ENCODE measurements at regions not wholly inside any gene's neighbourhood (a gene's known extent, or its start where the extent isn't known, plus 50 kb on each side); places are given as distances from the start of the nearest gene placed in this dataset.

DNA sequence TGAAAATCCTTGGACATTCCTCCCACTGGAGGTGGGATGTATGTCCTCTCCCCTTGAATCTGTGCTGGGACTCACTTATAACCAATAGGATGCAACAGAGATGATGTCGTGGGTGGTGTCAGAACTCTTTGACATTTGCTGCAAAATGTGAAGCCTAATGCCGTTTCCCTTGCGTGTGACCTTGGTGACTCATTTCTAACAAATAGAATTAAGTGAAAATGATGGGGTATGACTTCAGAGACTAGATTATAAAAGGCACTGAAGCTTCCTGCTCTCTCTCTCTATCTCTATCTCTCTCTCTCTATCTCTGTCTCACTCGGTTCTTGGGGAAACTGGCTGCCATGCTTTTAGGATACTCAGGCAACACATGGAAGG lies 126.1 kb upstream of the STC2 start:
- 92% methylated on average over 4 of the region's 4 CpGs for WGBS
- H3K4me1 ChIP-seq (ENCODE audit: control insufficient read depth in 2 of 2, insufficient read depth in 2 of 2, low read length in 2 of 2): no peaks in the 10 kb centered on the region
- no peak overlapping the region for H3K27ac ChIP-seq (ENCODE audit: low read depth in 1 of 2, low read length in 1 of 2)

DNA sequence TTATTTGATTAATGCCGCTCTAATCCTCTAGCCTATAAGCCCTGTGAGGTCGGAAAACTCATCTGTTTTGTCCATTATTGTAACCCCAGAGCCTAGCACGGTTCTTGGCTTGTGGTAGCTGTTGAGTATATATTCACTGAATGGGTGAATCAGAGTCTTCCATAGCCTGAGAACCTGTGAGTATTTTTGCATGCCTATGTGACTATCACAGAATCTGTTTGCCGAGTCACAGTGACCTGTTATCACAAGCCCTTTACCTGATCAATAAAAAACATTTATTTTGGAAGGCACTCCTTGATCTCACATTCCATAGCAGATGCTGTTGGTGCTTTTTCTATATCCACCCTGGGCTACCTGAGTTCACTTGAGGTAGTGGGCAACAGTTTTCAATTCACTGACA lies 125.0 kb upstream of the STC2 start:
- no peaks in the 10 kb centered on the region for H3K4me1 ChIP-seq (ENCODE audit: control insufficient read depth in 2 of 2, insufficient read depth in 2 of 2, low read length in 2 of 2)
- H3K4me3 ChIP-seq (ENCODE audit: low read length in 2 of 2): no peak overlapping the region
- DNase-seq (ENCODE audit: low read depth in 6 of 9, low spot score in 9 of 9): no peak
- 90% methylated on average over 4 of the region's 4 CpGs for WGBS
- no peaks in the 10 kb centered on the region for H3K27me3 ChIP-seq (ENCODE audit: control insufficient read depth in 2 of 2, insufficient read depth in 1 of 2, low read length in 1 of 2)
- no peak overlapping the region for H3K27ac ChIP-seq (ENCODE audit: low read depth in 1 of 2, low read length in 1 of 2)
- H3K9me3 ChIP-seq (ENCODE audit: control insufficient read depth in 2 of 2, insufficient read depth in 1 of 2, low read length in 1 of 2): no peaks in the 10 kb centered on the region
- H3K36me3 ChIP-seq (ENCODE audit: control insufficient read depth in 2 of 2, insufficient read depth in 2 of 2, low read length in 1 of 2): no peaks in the 10 kb centered on the region

More for the DNA sequence above, 126.1 kb upstream of the STC2 start:
- DNase-seq (ENCODE audit: low read depth in 6 of 9, low spot score in 9 of 9): no peak
- no peaks in the 10 kb centered on the region for H3K27me3 ChIP-seq (ENCODE audit: control insufficient read depth in 2 of 2, insufficient read depth in 1 of 2, low read length in 1 of 2)
- H3K36me3 ChIP-seq (ENCODE audit: control insufficient read depth in 2 of 2, insufficient read depth in 2 of 2, low read length in 1 of 2): no peaks in the 10 kb centered on the region
- H3K9me3 ChIP-seq (ENCODE audit: control insufficient read depth in 2 of 2, insufficient read depth in 1 of 2, low read length in 1 of 2): no peaks in the 10 kb centered on the region
- H3K4me3 ChIP-seq (ENCODE audit: low read length in 2 of 2): no peak overlapping the region

DNA sequence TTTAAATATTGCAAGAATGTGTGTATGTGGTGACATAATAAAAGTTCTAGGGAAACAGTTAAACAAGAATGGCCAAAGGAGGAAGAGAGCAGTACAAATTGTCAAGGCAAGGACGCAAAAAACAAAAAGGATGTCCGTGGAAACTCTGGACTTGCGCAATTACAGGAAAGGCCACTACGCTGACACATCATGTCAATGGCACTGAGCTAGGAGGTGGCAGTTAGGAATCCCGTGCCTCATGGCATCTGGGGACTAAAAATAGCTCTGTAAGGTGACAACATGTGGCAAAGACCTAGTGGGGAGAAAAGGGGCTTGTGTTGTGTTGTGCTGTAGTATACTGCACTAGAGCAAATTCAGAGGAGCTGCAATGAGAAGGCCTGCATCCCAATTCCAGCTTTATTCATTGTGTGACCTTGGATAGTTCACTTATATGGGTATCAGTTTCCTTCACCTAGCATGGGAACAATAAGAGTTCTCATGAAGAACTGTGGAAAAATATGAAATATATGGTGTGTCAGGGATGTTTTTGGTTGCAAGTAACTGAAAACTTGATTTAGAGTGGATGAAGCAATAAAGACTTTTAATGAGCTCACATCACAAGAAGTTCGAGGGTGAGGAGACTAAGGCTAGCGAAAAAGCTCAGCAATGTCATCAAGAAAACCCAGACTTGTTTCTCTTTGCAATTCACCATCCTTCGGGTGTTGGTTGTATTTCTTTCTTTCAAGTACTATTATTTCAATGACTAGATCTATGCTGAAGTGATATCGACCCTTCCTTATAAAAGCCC lies 124.1 kb upstream of the STC2 start:
- Histone ChIP-seq H3K9me3 (ENCODE audit: control insufficient read depth in 2 of 2, insufficient read depth in 1 of 2, low read length in 1 of 2) (no peaks in the 10 kb centered on the region), H3K27me3 (ENCODE audit: control insufficient read depth in 2 of 2, insufficient read depth in 1 of 2, low read length in 1 of 2) (no peaks in the 10 kb centered on the region), H3K36me3 (ENCODE audit: control insufficient read depth in 2 of 2, insufficient read depth in 2 of 2, low read length in 1 of 2) (no peaks in the 10 kb centered on the region), H3K4me1 (ENCODE audit: control insufficient read depth in 2 of 2, insufficient read depth in 2 of 2, low read length in 2 of 2) (no peaks in the 10 kb centered on the region), H3K4me3 (ENCODE audit: low read length in 2 of 2) (no peak overlapping the region), H3K27ac (ENCODE audit: low read depth in 1 of 2, low read length in 1 of 2) (no peak overlapping the region)
- no peak for DNase-seq (ENCODE audit: low read depth in 6 of 9, low spot score in 9 of 9)
- 66% methylated on average over 9 of the region's 9 CpGs for WGBS

DNA sequence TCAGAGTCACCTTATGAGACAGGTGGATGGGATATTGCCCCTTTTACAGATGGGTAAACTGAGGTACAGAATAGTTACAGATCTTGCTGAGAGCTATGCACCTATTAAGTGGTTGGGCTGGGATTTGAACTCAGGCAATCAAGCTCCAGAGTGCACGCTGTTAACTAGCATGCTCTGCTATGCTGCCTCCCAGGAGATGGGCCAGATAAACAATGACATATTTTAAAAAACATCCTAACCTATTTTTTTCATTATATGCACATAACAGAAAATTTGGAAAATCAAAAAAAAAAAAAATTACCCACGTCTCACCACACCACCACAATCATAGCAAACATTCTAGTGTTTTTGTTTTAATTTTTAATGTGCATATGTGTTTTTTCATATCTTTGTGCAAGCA lies 123.4 kb upstream of the STC2 start:
- DNase-seq (ENCODE audit: low read depth in 6 of 9, low spot score in 9 of 9): no peak
- no peak overlapping the region for H3K4me3 ChIP-seq (ENCODE audit: low read length in 2 of 2)
- no peak overlapping the region for H3K27ac ChIP-seq (ENCODE audit: low read depth in 1 of 2, low read length in 1 of 2)
- H3K9me3 ChIP-seq (ENCODE audit: control insufficient read depth in 2 of 2, insufficient read depth in 1 of 2, low read length in 1 of 2): no peaks in the 10 kb centered on the region
- no peaks in the 10 kb centered on the region for H3K36me3 ChIP-seq (ENCODE audit: control insufficient read depth in 2 of 2, insufficient read depth in 2 of 2, low read length in 1 of 2)
- H3K27me3 ChIP-seq (ENCODE audit: control insufficient read depth in 2 of 2, insufficient read depth in 1 of 2, low read length in 1 of 2): no peaks in the 10 kb centered on the region
- WGBS: 93% methylated on average over 2 of the region's 2 CpGs
- H3K4me1 ChIP-seq (ENCODE audit: control insufficient read depth in 2 of 2, insufficient read depth in 2 of 2, low read length in 2 of 2): no peaks in the 10 kb centered on the region

DNA sequence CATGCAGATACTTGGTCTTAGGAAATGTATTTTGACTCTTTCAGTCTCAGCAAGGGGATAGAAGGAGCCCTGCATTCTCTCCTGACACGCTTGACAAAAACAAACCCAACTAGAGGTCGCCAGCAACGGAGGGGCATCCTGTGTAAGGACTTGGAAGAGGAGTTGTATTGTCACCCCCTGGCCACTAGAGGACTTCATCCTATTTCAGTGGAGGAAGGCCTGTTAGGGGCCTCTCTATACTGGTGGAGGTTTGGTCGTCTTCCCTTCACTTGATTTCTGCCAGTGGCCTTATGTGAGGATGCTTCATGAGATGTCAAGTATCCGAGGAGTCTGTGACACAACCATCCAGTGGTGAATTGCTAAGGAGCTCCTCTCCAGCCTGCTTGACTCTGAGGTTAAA lies 122.8 kb upstream of the STC2 start:
- Histone ChIP-seq H3K4me3 (ENCODE audit: low read length in 2 of 2) (no peak overlapping the region), H3K27me3 (ENCODE audit: control insufficient read depth in 2 of 2, insufficient read depth in 1 of 2, low read length in 1 of 2) (no peaks in the 10 kb centered on the region), H3K9me3 (ENCODE audit: control insufficient read depth in 2 of 2, insufficient read depth in 1 of 2, low read length in 1 of 2) (no peaks in the 10 kb centered on the region), H3K36me3 (ENCODE audit: control insufficient read depth in 2 of 2, insufficient read depth in 2 of 2, low read length in 1 of 2) (no peaks in the 10 kb centered on the region), H3K4me1 (ENCODE audit: control insufficient read depth in 2 of 2, insufficient read depth in 2 of 2, low read length in 2 of 2) (no peaks in the 10 kb centered on the region), H3K27ac (ENCODE audit: low read depth in 1 of 2, low read length in 1 of 2) (no peak overlapping the region)
- 82% methylated on average over 5 of the region's 5 CpGs for WGBS
- peak in 2 of 9 donors; percentile 1 to 9 for DNase-seq (ENCODE audit: low read depth in 6 of 9, low spot score in 9 of 9)

DNA sequence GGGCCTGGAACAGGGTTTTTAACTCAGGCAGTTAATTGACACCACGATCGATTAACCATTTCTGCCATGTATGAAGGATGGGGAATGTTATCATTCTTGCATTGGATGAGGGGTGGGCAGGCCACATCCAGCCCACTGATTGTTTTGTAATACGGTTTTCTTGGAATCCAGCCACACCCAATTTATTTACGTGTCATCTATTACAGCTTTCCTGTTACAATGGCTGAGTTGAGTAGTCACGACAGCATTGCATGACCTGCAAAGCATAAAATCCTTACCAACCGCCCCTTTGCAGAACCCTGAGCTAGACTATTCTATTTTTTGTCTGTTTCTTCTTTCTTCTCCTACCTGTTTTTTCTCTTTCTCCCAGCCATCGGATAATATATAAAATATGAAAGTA lies 122.0 kb upstream of the STC2 start:
- Histone ChIP-seq H3K4me3 (ENCODE audit: low read length in 2 of 2) (no peak overlapping the region), H3K27me3 (ENCODE audit: control insufficient read depth in 2 of 2, insufficient read depth in 1 of 2, low read length in 1 of 2) (no peaks in the 10 kb centered on the region), H3K27ac (ENCODE audit: low read depth in 1 of 2, low read length in 1 of 2) (no peak overlapping the region), H3K36me3 (ENCODE audit: control insufficient read depth in 2 of 2, insufficient read depth in 2 of 2, low read length in 1 of 2) (no peaks in the 10 kb centered on the region), H3K4me1 (ENCODE audit: control insufficient read depth in 2 of 2, insufficient read depth in 2 of 2, low read length in 2 of 2) (no peaks in the 10 kb centered on the region), H3K9me3 (ENCODE audit: control insufficient read depth in 2 of 2, insufficient read depth in 1 of 2, low read length in 1 of 2) (no peaks in the 10 kb centered on the region)
- WGBS: 92% methylated on average over 7 of the region's 7 CpGs
- no peak for DNase-seq (ENCODE audit: low read depth in 6 of 9, low spot score in 9 of 9)

DNA sequence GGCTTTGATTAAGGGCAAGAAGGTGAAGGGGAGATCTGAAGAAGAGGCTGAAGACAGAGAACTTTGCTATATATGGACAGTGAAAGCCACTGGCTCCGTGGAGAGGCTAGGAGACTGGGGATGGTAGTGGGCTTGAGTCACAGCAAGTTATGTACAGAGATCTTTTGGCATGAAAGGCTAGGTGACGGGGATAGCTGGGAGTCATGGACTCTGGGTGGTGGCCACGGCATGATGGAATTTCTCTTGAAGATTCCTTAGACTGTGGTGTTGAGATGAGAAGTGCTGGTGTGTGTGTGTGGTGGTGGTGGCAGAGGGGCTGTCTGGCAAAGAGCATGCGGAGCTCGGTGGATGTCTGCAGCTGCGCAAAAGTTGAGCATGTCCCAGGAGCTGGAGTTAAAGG lies 120.6 kb upstream of the STC2 start:
- no peak for DNase-seq (ENCODE audit: low read depth in 6 of 9, low spot score in 9 of 9)
- H3K27ac ChIP-seq (ENCODE audit: low read depth in 1 of 2, low read length in 1 of 2): no peak overlapping the region
- H3K4me3 ChIP-seq (ENCODE audit: low read length in 2 of 2): no peak overlapping the region
- no peaks in the 10 kb centered on the region for H3K27me3 ChIP-seq (ENCODE audit: control insufficient read depth in 2 of 2, insufficient read depth in 1 of 2, low read length in 1 of 2)
- no peaks in the 10 kb centered on the region for H3K36me3 ChIP-seq (ENCODE audit: control insufficient read depth in 2 of 2, insufficient read depth in 2 of 2, low read length in 1 of 2)
- WGBS: 95% methylated on average over 6 of the region's 6 CpGs
- H3K9me3 ChIP-seq (ENCODE audit: control insufficient read depth in 2 of 2, insufficient read depth in 1 of 2, low read length in 1 of 2): no peaks in the 10 kb centered on the region
- H3K4me1 ChIP-seq (ENCODE audit: control insufficient read depth in 2 of 2, insufficient read depth in 2 of 2, low read length in 2 of 2): no peaks in the 10 kb centered on the region

DNA sequence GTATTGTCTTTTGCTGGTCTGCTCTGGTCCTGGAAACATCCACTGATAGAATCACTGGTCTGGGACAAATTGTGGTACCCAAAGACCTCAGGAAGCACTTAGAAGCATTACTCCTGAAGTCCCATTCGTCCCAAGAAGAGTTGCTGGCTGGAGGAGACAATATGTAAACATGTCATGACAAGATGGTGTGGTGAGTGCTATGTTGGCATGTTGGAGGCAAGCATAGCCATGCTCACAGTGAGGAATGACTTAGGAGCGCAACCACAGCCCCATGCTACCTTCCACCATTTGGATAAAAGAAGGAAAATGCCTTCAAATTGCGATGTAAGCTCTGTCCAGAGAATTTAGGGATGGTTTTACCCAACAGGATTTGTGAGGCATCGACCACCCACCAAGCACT lies 115.8 kb upstream of the STC2 start:
- Histone ChIP-seq H3K4me3 (ENCODE audit: low read length in 2 of 2) (no peak overlapping the region), H3K4me1 (ENCODE audit: control insufficient read depth in 2 of 2, insufficient read depth in 2 of 2, low read length in 2 of 2) (no peaks in the 10 kb centered on the region), H3K27me3 (ENCODE audit: control insufficient read depth in 2 of 2, insufficient read depth in 1 of 2, low read length in 1 of 2) (no peaks in the 10 kb centered on the region), H3K27ac (ENCODE audit: low read depth in 1 of 2, low read length in 1 of 2) (no peak overlapping the region), H3K36me3 (ENCODE audit: control insufficient read depth in 2 of 2, insufficient read depth in 2 of 2, low read length in 1 of 2) (no peaks in the 10 kb centered on the region), H3K9me3 (ENCODE audit: control insufficient read depth in 2 of 2, insufficient read depth in 1 of 2, low read length in 1 of 2) (no peaks in the 10 kb centered on the region)
- no peak for DNase-seq (ENCODE audit: low read depth in 6 of 9, low spot score in 9 of 9)
- WGBS: 85% methylated on average over 4 of the region's 4 CpGs

DNA sequence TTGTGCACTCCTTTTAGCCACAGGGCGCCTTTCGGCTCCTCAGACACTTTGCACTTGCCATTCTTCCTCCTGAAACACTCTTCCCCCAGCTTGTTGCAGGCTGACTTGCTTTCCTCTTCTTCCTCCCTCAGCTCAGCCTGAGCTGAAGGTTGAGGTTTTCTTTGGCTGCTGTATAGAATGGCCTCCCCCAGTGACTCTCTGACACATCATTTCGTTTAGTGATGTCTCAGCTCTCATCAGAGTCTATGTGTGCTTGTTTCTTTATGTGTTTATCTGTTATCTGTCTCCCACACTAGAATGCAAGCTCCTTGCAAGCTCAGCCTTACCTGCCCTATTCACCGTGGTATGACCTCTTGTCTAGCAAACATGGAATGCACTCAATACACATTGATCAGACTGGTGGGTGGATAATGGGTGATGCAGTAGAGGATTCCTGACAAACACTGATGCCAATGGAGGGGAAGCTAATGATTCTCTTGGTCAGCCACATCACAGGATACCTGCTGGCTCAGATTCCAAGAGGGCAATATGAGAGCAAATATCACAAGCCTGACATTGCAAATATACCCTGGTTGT lies 112.9 kb upstream of the STC2 start:
- Histone ChIP-seq H3K36me3 (ENCODE audit: control insufficient read depth in 2 of 2, insufficient read depth in 2 of 2, low read length in 1 of 2) (no peaks in the 10 kb centered on the region), H3K27ac (ENCODE audit: low read depth in 1 of 2, low read length in 1 of 2) (no peak overlapping the region), H3K27me3 (ENCODE audit: control insufficient read depth in 2 of 2, insufficient read depth in 1 of 2, low read length in 1 of 2) (no peaks in the 10 kb centered on the region), H3K4me3 (ENCODE audit: low read length in 2 of 2) (no peak overlapping the region), H3K9me3 (ENCODE audit: control insufficient read depth in 2 of 2, insufficient read depth in 1 of 2, low read length in 1 of 2) (no peaks in the 10 kb centered on the region), H3K4me1 (ENCODE audit: control insufficient read depth in 2 of 2, insufficient read depth in 2 of 2, low read length in 2 of 2) (no peaks in the 10 kb centered on the region)
- no peak for DNase-seq (ENCODE audit: low read depth in 6 of 9, low spot score in 9 of 9)
- WGBS: 82% methylated on average over 4 of the region's 4 CpGs

Data from thymus (tissue), 11 donors.